Spleen (tissue), 11 donors: ENCODE measurements at regions not wholly inside any gene's neighbourhood (a gene's known extent, or its start where the extent isn't known, plus 50 kb on each side); places are given as distances from the start of the nearest gene placed in this dataset.

ENCODE experiments used
- DNase-seq: peaks from one replicate; pipeline ENCODE4 v3.0.0-alpha.2; 2020
- H3K27ac ChIP-seq, 8 donors: fragments of 200-600 bp; sonication (generic) in 7 of 8; 1 replicate in 4 of 8; 2 replicates in 4 of 8; pipeline versions ENCODE4 v1.5.0 to v1.8.0; 2016 to 2021; ENCODE audit warnings: inconsistent platforms in 4 of 8, mild to moderate bottlenecking in 4 of 8, moderate library complexity in 1 of 8
- H3K27me3 ChIP-seq, 7 donors: fragments of 200-600 bp; sonication (generic) in 6 of 7; replicated peaks in 1 of 7; 1 replicate in 4 of 7; 2 replicates in 3 of 7; pipeline versions ENCODE4 v1.5.0 to v1.8.0; 2016 to 2021; ENCODE audit warnings: inconsistent platforms in 3 of 7, mild to moderate bottlenecking in 1 of 7
- H3K36me3 ChIP-seq, 6 donors: fragments of 200-600 bp; sonication (generic) in 5 of 6; 1 replicate in 4 of 6; 2 replicates in 2 of 6; pipeline versions ENCODE4 v1.5.0 to v1.8.0; 2016 to 2021; ENCODE audit warnings: inconsistent platforms in 2 of 6
- H3K4me1 ChIP-seq, 6 donors: fragments of 200-600 bp; sonication (generic) in 5 of 6; 1 replicate in 3 of 6; 2 replicates in 3 of 6; pipeline versions ENCODE4 v1.5.0 to v1.8.0; 2016 to 2021; ENCODE audit warnings: inconsistent platforms in 3 of 6
- H3K4me3 ChIP-seq, 8 donors: fragments of 200-600 bp; sonication (generic) in 7 of 8; 1 replicate in 4 of 8; 2 replicates in 4 of 8; pipeline versions ENCODE4 v1.5.0 to v1.8.0; 2016 to 2021; ENCODE audit warnings: inconsistent platforms in 4 of 8, mild to moderate bottlenecking in 4 of 8, moderate library complexity in 2 of 8
- H3K9me3 ChIP-seq, 8 donors: fragments of 200-600 bp; sonication (generic) in 7 of 8; 1 replicate in 4 of 8; 2 replicates in 4 of 8; pipeline versions ENCODE4 v1.5.0 to v1.8.0; 2016 to 2021; ENCODE audit warnings: inconsistent platforms in 4 of 8
- CTCF ChIP-seq, 11 experiments: fragments of 200-600 bp in 7 of 11; fragments of 450-650 bp in 4 of 11; sonication (generic) in 4 of 11; IDR thresholded peaks in 8 of 11; conservative IDR thresholded peaks in 3 of 11; 1 replicate in 7 of 11; 2 replicates in 4 of 11; pipeline versions ENCODE4 v1.4.0 to v1.8.0; 2016 to 2021; ENCODE audit warnings: antibody characterized with exemption in 11 of 11, inconsistent platforms in 4 of 11, mild to moderate bottlenecking in 1 of 11
- POLR2A ChIP-seq, 3 donors: fragments of 450-650 bp; IDR thresholded peaks; one replicate each; pipeline ENCODE4 v1.5.1; 2017; ENCODE audit warnings: antibody characterized with exemption in 3 of 3, mild to moderate bottlenecking in 1 of 3
- POLR2AphosphoS5 ChIP-seq, 3 donors: sonication (generic); formaldehyde crosslinking; IDR thresholded peaks; one replicate each; pipeline ENCODE4 v1.5.1; 2017; ENCODE audit warnings: antibody characterized with exemption in 3 of 3
- WGBS, 5 donors: extraction: QIAGEN DNeasy Blood & Tissue Kit in 3 of 5; methylation state at CpG; one replicate each; pipeline versions ENCODE4 v1.1.5 to v1.1.7; 2013 to 2018; 5-methylcytosine and 5-hydroxymethylcytosine counted together
- intact Hi-C: fragments of 100-400 bp; cut with DNase I; formaldehyde crosslinking; loops from one replicate; pipeline ENCODE4 v1.15.0; 2023; ENCODE audit warnings: low total_unique reads
- donor health status: healthy with polysubstance abuse.
- donor health status: DM: no; HTN: no; CAD: no; lungs with moderate emphysema.
- donor health status: DM: no; HTN: no; CAD: no.
- donor health status: Bipolar disorder and iron deficiency.
- donor health status: healthy.
- donor health status: DM: no; HTN: no; CAD: no.
- donor health status: DM: yes; HTN: yes; CAD: no.

GRCh38 chr6:145141572-145141971 is 593.7 kb downstream of the EPM2A start:
- Histone ChIP-seq H3K4me1 (no peaks in the 10 kb centered on the region), H3K9me3 (no peaks in the 10 kb centered on the region), H3K27me3 (no peaks in the 10 kb centered on the region), H3K4me3 (no peak overlapping the region), H3K27ac (no peak overlapping the region), H3K36me3 (no peaks in the 10 kb centered on the region)
- DNase-seq, result no peak
- intact Hi-C loops, result no loop called here
- TF ChIP-seq POLR2AphosphoS5 (IDR thresholded peaks at IDR 0.05), result no peak
- TF ChIP-seq POLR2A (IDR thresholded peaks at IDR 0.05), result no peak

GRCh38 chr6:145142958-145143357 is 592.4 kb downstream of the EPM2A start:
- DNase-seq, result no peak
- H3K27ac ChIP-seq, result no peak overlapping the region
- WGBS, 5 donors, result 75 to 100% (median 96%) methylated on average over 1 of the region's 1 CpG
- no peak for TF ChIP-seq POLR2AphosphoS5 (IDR thresholded peaks at IDR 0.05)
- H3K4me1 ChIP-seq, result no peaks in the 10 kb centered on the region
- no peak overlapping the region for H3K4me3 ChIP-seq
- H3K9me3 ChIP-seq, result no peaks in the 10 kb centered on the region
- intact Hi-C loops, result no loop called here
- H3K36me3 ChIP-seq, result no peaks in the 10 kb centered on the region
- H3K27me3 ChIP-seq, result no peaks in the 10 kb centered on the region

GRCh38 chr6:145143379-145143778 is 591.9 kb downstream of the EPM2A start:
- TF ChIP-seq POLR2AphosphoS5 (IDR thresholded peaks at IDR 0.05) (no peak), CTCF (IDR thresholded peaks at IDR 0.05 in 8 of 11, conservative IDR thresholded peaks at IDR 0.05 in 3 of 11) (no peak), POLR2A (IDR thresholded peaks at IDR 0.05) (no peak)
- 88 to 95% (median 91%) methylated on average over 3 of the region's 3 CpGs for WGBS, 5 donors
- Histone ChIP-seq H3K4me1 (no peaks in the 10 kb centered on the region), H3K36me3 (no peaks in the 10 kb centered on the region), H3K27me3 (no peaks in the 10 kb centered on the region), H3K27ac (no peak overlapping the region), H3K4me3 (no peak overlapping the region), H3K9me3 (no peaks in the 10 kb centered on the region)
- DNase-seq, result no peak
- intact Hi-C loops, result no loop called here

- intact Hi-C loops, result no loop called here
- Histone ChIP-seq H3K27me3 (no peaks in the 10 kb centered on the region), H3K27ac (no peak overlapping the region), H3K4me1 (no peaks in the 10 kb centered on the region), H3K4me3 (no peak overlapping the region), H3K9me3 (no peaks in the 10 kb centered on the region), H3K36me3 (no peaks in the 10 kb centered on the region)
- no peak for DNase-seq
- TF ChIP-seq POLR2A (IDR thresholded peaks at IDR 0.05), result no peak
- no peak for TF ChIP-seq POLR2AphosphoS5 (IDR thresholded peaks at IDR 0.05)
- TF ChIP-seq CTCF (IDR thresholded peaks at IDR 0.05 in 8 of 11, conservative IDR thresholded peaks at IDR 0.05 in 3 of 11), result no peak
Measured at GRCh38 chr6:145147559-145147958, 587.8 kb downstream of the EPM2A start.

- H3K9me3 ChIP-seq, result no peaks in the 10 kb centered on the region
- intact Hi-C loops, result no loop called here
- DNase-seq, result no peak
- WGBS, 5 donors, result 46 to 75% (median 51%) methylated on average over 3 of the region's 3 CpGs
- H3K4me3 ChIP-seq, result no peak overlapping the region
- H3K4me1 ChIP-seq, result no peaks in the 10 kb centered on the region
- TF ChIP-seq POLR2AphosphoS5 (IDR thresholded peaks at IDR 0.05) (no peak), CTCF (IDR thresholded peaks at IDR 0.05 in 8 of 11, conservative IDR thresholded peaks at IDR 0.05 in 3 of 11) (no peak), POLR2A (IDR thresholded peaks at IDR 0.05) (no peak)
- no peaks in the 10 kb centered on the region for H3K27me3 ChIP-seq
- no peaks in the 10 kb centered on the region for H3K36me3 ChIP-seq
- no peak overlapping the region for H3K27ac ChIP-seq
Measured at GRCh38 chr6:145147981-145148749, 587.2 kb downstream of the EPM2A start.
